HG02798 (cell line): ENCODE measurements at regions not wholly inside any gene's neighbourhood (a gene's known extent, or its start where the extent isn't known, plus 50 kb on each side); places are given as distances from the start of the nearest gene placed in this dataset.
A peak's percentile ranks its signal among the peaks of the same experiment; 100 is the strongest.
"Not testable (repeated sequence)": the region's sequence is repeated elsewhere in the genome, so short reads cannot be mapped to it uniquely, and the experiment has no call there.

Experiments
- ATAC-seq: cut with Tn5 transposase; IDR thresholded peaks from one replicate; pipeline ENCODE4 v1.9.1; 2021; ENCODE audit warnings: mild to moderate bottlenecking; ENCODE audit not compliant: unreplicated experiment, poor library complexity

DNA sequence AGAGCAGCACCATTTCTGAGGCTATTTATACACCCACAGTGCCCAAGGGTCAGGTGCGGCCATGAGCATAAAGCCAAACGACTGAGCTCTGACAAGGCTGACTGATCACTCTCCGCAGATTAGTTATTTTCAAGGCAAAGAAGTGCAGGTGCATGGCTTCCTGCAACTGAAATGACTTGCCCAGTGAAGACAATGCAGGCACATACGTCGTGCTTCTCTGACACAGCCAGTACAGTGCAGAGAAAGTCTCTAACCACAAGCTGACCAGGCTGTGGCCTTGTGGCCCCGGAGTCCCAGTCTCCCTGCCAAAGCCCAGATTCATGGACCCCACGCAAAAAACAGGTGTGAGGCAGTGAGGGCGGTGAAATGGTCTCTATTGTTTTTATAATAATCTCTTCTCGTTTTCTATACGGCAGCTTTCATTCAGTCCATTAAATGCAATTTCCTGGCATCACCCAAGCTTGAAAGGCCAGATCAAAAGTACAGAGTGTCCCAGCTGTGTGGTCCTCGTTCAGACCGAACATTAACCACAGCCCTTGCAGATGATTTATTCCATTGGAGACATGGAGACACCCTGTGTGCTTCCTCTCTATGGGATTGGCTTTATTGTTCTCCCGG, 447.0 kb upstream of the ID2 start:
- ATAC-seq = peak; percentile 94

GRCh38 chr2:8235419-8235818, 446.4 kb upstream of the ID2 start:
- no peak for ATAC-seq

DNA sequence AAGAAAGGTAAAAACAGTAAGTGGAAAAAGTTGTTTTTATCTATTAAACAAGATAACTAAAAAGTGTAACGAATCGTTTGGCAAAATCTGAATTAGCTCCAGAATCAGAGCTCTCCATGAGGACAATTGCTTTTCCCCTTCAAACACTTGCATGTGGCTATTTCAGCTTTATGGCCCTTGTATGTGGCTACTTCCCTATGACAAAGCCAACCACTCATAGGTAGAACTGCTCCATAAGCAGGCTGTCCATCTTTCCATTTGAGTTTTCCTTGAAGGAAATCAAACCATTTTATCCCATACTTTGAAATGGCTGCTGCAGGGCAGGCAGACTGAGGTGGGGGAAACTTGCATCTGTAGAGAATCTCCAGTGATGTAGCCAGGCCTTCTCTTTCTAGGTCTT, 445.5 kb upstream of the ID2 start:
- no peak for ATAC-seq

DNA sequence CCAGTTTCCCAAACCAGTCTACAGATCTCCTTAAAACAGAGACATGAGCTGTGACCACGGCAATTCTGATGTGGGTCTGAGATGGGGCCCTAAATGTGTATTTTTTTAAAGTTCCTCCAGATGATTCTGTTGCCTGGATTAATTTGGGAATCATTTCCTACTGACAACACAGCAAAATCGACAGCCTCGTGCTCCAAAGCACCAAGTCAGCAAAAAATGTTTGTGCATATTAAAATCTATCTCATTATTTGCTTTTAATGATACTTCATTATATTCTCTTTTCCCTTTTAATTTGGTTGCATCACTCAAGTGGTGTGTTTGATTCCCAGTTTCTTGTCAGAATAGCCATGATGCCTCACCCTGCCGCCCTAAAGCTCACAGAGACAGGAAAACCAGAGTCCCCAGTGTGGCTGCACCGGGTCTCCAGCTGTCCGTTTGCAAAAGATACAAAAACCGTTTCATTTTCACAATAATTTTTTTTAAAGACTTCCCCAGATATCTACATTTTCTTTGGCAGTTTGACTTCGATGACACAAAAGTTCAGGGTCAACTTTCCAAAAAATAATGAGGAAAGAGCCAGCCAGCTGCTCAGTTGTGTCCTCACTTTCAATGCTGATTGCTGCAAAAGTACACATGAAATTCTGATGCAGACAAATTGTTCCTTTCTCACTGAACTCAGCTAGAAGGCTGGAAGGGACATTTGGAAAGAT, 443.2 kb upstream of the ID2 start:
- ATAC-seq = no peak

DNA sequence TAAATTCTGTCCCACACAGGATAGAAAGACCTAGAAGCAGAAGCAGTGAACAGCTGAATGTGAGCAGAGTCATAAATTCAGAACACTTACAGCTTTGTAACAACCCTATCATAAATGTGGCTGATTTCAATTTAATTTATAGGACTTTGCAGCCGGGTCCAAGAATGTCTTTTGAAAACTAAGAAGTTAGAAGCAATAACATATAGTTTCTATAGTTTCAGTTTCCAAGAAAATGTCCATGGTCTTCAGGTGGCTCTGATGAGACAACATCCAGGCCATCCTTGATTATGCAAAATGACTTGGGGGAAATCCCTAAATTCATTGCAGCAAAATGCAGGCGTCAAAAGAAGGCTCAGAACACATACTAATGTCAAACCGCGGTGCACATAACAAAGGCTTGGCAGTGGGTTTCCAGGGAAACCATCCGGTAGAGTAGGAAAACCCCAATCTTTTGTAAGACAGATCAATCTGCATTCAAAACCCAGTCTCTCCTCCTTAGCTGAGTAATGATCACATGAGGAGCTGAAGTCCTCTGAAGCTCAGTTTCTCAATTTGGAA, 442.2 kb upstream of the ID2 start:
- ATAC-seq = no peak

DNA sequence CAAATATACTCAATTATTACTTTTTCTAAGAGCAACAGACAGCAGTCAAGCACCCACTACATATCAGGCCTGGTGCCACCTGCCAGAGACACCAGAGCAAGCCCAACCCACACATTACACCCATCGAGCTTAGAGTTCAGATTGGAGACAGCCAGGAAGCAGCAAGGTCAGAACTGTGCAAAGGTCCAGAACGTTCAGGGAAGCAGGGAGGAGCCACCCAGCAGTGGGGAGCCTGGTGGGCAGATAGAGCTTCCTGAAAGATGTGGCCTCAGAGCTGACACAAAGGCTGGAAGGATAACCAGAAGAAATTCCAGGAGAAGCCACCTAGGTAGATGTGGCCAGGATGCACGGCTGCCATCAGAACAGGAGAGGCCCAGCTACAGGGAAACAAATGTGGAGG, 440.5 kb upstream of the ID2 start:
- no peak for ATAC-seq

GRCh38 chr2:8242739-8243138, 439.1 kb upstream of the ID2 start:
- no peak for ATAC-seq

- no peak for ATAC-seq
These were observed 438.0 kb upstream of the ID2 start for GRCh38 chr2:8243748-8244400.

GRCh38 chr2:8244639-8245038, 437.2 kb upstream of the ID2 start:
- no peak for ATAC-seq

GRCh38 chr2:8246137-8246536, 435.7 kb upstream of the ID2 start:
- ATAC-seq = no peak

DNA sequence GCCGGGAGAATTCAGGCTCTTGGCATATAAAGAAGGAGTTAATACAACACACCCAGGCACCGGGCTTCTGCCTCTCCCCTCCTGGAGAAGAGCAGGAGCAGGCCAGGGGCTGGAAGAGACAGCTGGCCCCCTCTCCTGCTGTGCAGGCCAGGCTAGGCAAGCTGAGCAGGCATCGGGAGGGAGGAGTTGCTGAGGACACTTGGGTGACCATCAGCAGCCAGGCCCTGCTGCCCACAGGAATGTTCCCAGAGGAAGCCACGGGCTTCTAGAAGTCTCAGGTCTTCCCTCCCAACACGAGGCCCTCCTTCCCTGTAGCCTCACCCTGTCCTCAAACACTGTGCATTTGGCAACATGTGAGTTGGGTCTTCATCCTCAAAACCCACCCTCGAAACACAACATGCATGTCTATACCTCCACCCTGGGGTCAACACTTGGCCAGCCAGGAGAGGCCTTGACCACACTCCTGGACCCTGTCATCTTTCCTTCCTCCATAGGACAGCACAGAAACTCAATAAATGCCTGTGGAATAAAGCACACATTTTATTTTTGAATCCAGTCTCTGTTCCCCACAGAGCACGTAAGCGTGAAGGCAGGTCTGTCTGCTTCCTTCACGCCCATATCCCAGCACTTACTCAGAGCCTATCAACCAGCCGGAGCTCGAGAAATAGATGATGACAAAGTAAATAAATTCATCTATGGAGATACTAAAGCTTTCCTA, 433.8 kb upstream of the ID2 start:
- no peak for ATAC-seq

DNA sequence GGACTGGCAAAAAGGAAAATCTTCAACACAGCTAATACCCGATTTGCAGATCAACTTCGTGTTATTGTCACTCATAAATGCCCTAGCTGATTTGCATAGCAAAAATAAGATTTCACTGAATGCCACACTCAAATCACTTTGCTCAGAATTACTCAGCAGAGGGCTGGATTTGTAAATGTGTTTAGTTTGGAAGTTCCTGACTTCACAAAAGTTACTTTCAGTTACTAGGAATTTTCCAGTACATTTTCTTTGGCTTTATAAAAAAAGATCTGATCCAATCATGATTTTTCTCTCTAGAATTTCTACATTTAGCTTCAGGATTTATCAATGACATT, 433.3 kb upstream of the ID2 start:
- ATAC-seq = no peak

DNA sequence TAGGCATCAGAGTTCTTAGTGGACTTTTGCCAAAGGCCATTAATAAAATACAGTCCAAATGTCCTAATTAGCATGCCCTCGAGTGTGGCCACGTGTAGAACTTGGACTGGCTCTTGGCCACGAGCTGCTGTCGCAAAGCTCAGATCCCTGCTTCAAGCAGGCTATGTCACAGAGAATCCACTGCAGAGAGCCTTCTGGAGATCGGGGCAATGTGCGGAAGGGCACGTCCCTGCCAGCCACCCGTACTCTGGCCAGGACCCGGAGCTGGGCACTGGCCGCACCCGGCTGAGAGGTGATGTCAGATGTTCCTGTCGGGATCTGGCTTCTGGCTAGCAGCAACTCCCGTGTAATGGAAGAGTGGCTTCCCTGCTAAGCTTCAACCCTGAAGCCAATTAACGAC, 432.7 kb upstream of the ID2 start:
- ATAC-seq = no peak

DNA sequence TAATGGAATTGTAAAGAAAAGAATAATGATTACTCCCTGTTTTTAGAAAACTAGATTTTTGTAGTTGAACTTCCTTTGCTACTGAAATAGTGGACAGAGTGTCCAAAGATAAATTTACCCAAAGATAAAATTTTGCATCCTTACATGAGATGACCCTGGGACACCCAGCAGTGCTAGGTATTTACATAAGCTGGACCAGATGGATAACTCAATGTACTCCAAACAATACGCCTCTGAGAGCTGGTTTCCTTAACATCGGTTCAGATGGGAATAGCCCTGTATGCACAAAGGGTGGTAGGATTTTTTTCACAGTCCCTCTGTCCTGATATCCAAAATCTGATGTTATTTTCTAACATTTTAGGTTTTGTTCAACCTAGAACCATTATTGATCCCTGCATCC, 432.1 kb upstream of the ID2 start:
- ATAC-seq = no peak

GRCh38 chr2:8250290-8250689, 431.6 kb upstream of the ID2 start:
- not testable (repeated sequence) for ATAC-seq

DNA sequence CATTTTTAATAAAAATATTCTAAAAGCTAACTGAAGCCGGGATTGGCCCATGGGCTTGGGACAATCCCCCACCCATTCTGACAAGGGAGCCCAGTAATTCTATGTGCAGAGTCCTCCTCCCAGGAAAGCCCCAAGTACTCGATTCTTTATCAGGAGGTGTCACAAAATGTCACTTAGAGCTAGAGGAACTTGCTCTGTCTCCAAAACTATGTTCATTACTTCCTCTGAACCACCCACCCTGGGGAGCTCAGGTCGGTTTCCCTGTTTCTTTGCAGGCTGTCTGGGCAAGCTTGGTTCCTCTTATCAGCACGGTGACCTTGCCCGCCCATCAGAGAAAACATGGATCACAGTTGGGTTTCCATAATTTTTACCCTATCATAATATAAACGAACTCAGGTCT, 430.6 kb upstream of the ID2 start:
- ATAC-seq = no peak

DNA sequence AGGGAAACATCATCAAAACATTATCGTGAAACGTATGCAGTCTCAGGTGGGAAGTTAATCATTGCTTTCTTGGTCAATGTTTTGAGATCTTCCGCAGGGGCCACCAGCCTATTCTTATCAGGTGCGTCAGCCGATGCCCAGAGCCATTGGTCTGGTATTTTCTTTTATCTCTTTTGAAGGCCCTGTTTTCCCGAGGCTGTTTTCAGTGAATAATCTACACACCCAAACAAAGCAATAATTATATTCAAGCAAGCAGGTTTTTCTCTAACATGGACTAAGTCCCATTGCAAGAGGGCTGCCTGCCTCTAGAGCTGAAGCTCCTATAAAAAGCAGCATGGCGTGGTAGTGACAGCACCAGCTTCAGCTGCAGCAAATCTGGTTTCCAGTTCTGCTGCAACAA, 430.0 kb upstream of the ID2 start:
- no peak for ATAC-seq

GRCh38 chr2:8252997-8253694, 428.7 kb upstream of the ID2 start:
- peak; percentile 83 for ATAC-seq

GRCh38 chr2:8253781-8254180, 428.1 kb upstream of the ID2 start:
- ATAC-seq = no peak

DNA sequence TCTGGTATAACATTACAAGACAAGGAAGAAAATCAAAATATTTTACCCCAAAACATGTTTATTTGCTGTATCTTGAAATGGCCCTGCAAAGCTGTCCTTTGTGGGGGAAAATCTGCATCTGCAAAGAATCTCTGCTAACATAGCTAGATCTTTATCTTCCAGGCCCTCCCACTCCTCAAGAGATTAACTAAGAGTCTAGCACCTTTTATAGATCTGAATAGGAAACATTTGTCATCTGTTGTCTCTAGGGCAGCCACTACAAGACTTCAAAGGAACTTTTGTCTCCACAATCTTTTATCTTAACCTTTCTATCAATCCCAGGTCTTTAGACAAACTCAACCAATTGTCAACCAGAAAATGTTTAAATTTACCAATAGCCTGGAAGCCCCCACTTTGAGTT, 427.6 kb upstream of the ID2 start:
- ATAC-seq = not testable (repeated sequence)
